Mammary epithelial cell (primary cell): ENCODE measurements at regions not wholly inside any gene's neighbourhood (a gene's known extent, or its start where the extent isn't known, plus 50 kb on each side); places are given as distances from the start of the nearest gene placed in this dataset.

Experiments used
- CTCF ChIP-seq, 2 donors: IDR thresholded peaks in 1 of 2; conservative IDR thresholded peaks in 1 of 2; 2 replicates each; pipeline ENCODE4 v1.5.1; 2011 to 2012; ENCODE audit warnings: inconsistent platforms in 2 of 2, low read length in 2 of 2, mild to moderate bottlenecking in 2 of 2, control low read depth in 1 of 2, low read depth in 1 of 2; ENCODE audit not compliant: insufficient read depth in 1 of 2; ENCODE audit errors: extremely low read depth in 1 of 2
- EZH2 ChIP-seq: IDR thresholded peaks from 2 replicates; pipeline ENCODE4 v1.6.1; 2012; ENCODE audit warnings: low read length, inconsistent platforms, borderline replicate concordance

- TF ChIP-seq CTCF (conservative IDR thresholded peaks at IDR 0.05 in 1 of 2, IDR thresholded peaks at IDR 0.05 in 1 of 2; ENCODE audit: extremely low read depth in 1 of 2, insufficient read depth in 1 of 2, low read depth in 1 of 2, low read length in 2 of 2) (no peak), EZH2 (no peak)
These were observed 170.1 kb downstream of the TMEM26 start for GRCh38 chr10:61283066-61283465.
